Neural progenitor cell (in vitro differentiated cells): ENCODE measurements at regions not wholly inside any gene's neighbourhood (a gene's known extent, or its start where the extent isn't known, plus 50 kb on each side); places are given as distances from the start of the nearest gene placed in this dataset.

Experiments used
- DNase-seq: peaks from one replicate; pipeline ENCODE4 v3.0.0-alpha.2; 2016; ENCODE audit warnings: low spot score
- H2AFZ ChIP-seq: fragments of 200-600 bp; sonication (generic); replicated peaks from 2 replicates; pipeline ENCODE4 v1.6.1; 2016; ENCODE audit warnings: antibody characterized with exemption
- H3F3A ChIP-seq: fragments of 200-600 bp; sonication (generic); 2 replicates; pipeline ENCODE4 v1.6.1; 2016; ENCODE audit warnings: antibody characterized with exemption, low read depth
- H3K27ac ChIP-seq: fragments of 200-600 bp; sonication (generic); 2 replicates; pipeline ENCODE4 v1.5.1; 2016; ENCODE audit warnings: mild to moderate bottlenecking
- H3K27me3 ChIP-seq: fragments of 200-600 bp; sonication (generic); 2 replicates; pipeline ENCODE4 v1.6.1; 2016; ENCODE audit warnings: mild to moderate bottlenecking, moderate library complexity
- H3K36me3 ChIP-seq: fragments of 200-600 bp; sonication (generic); 2 replicates; pipeline ENCODE4 v1.5.1; 2016
- H3K4me1 ChIP-seq: fragments of 200-600 bp; sonication (generic); 2 replicates; pipeline ENCODE4 v1.6.1; 2016; ENCODE audit warnings: mixed run types
- H3K4me2 ChIP-seq: fragments of 200-600 bp; sonication (generic); 2 replicates; pipeline ENCODE4 v1.6.1; 2016
- H3K4me3 ChIP-seq: fragments of 200-600 bp; sonication (generic); 2 replicates; pipeline ENCODE4 v1.5.1; 2016
- H3K79me2 ChIP-seq: fragments of 200-600 bp; sonication (generic); 2 replicates; pipeline ENCODE4 v1.6.1; 2016; ENCODE audit warnings: low read depth
- H3K9ac ChIP-seq: fragments of 200-600 bp; sonication (generic); 2 replicates; pipeline ENCODE4 v1.6.1; 2016
- H3K9me3 ChIP-seq: fragments of 200-600 bp; sonication (generic); 2 replicates; pipeline ENCODE4 v1.5.1; 2016; ENCODE audit warnings: low read depth
- H4K20me1 ChIP-seq: fragments of 200-600 bp; sonication (generic); 2 replicates; pipeline ENCODE4 v1.6.1; 2016; ENCODE audit warnings: low read depth
- H3K27ac Mint-ChIP-seq: 3 replicates; pipeline ENCODE4 v1.8.0; 2021; ENCODE audit warnings: mixed read lengths
- H3K27me3 Mint-ChIP-seq: 2 replicates; pipeline ENCODE4 v1.8.0; 2022; ENCODE audit warnings: low read depth, mild to moderate bottlenecking, inconsistent platforms, moderate library complexity, mixed read lengths; ENCODE audit not compliant: insufficient read depth
- H3K36me3 Mint-ChIP-seq: 3 replicates; pipeline ENCODE4 v1.8.0; 2021; ENCODE audit warnings: mixed read lengths
- H3K4me1 Mint-ChIP-seq: 3 replicates; pipeline ENCODE4 v1.8.0; 2021; ENCODE audit warnings: mixed read lengths
- H3K4me3 Mint-ChIP-seq: 3 replicates; pipeline ENCODE4 v1.8.0; 2021; ENCODE audit warnings: mild to moderate bottlenecking, moderate library complexity, mixed read lengths
- H3K9me3 Mint-ChIP-seq: 3 replicates; pipeline ENCODE4 v1.8.0; 2020; ENCODE audit warnings: mixed read lengths
- EZH2 ChIP-seq: fragments of 200-600 bp; sonication (generic); IDR thresholded peaks from 2 replicates; pipeline ENCODE4 v1.6.1; 2017; ENCODE audit warnings: antibody characterized with exemption, mild to moderate bottlenecking, moderate library complexity
- EZH2phosphoT487 ChIP-seq: fragments of 200-600 bp; sonication (generic); IDR thresholded peaks from 2 replicates; pipeline ENCODE4 v1.6.1; 2017; ENCODE audit warnings: antibody characterized with exemption
- TF ChIP-seq, protein P1 (sequence below): fragments of 200-600 bp; sonication (generic); IDR thresholded peaks from 2 replicates; pipeline ENCODE4 v1.5.1; 2017; ENCODE audit warnings: antibody characterized with exemption, mild to moderate bottlenecking

DNA sequence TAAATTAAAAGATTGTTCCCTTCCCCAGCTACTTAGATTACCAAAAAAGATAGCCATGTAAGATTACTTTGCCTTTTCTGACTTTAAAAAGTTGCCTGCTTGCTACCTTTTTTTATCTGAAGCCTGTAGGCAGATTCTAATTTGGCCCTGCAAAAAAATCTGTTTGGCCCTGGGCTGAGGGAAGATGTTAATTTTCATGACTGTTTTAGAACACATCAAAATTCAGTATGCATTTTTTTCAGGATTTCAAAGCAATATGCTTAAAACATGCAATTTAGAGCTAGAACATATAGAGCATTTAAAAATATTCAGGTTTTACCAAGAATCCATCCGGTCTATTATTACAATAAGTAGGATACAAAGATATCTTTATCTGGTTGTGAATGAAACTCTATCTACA, 563.6 kb downstream of the NR2F1-AS1 start:
- Mint-ChIP-seq H3K27ac (no peak overlapping the region), H3K4me1 (no peaks in the 10 kb centered on the region), H3K9me3 (peaks cover 2% of the 10 kb centered on the region), H3K4me3 (no peak overlapping the region), H3K27me3 (no peaks in the 10 kb centered on the region), H3K36me3 (no peaks in the 10 kb centered on the region)
- Histone ChIP-seq H4K20me1 (no peaks in the 10 kb centered on the region), H3K27me3 (no peaks in the 10 kb centered on the region), H3K9me3 (no peaks in the 10 kb centered on the region), H3K36me3 (no peaks in the 10 kb centered on the region), H3K27ac (no peak overlapping the region), H3K79me2 (no peaks in the 10 kb centered on the region), H3K4me3 (no peak overlapping the region), H3K9ac (no peak overlapping the region), H3F3A (no peaks in the 10 kb centered on the region), H3K4me2 (no peak overlapping the region), H3K4me1 (peaks cover 9% of the 10 kb centered on the region), H2AFZ (no peak overlapping the region)
- no peak for DNase-seq
- TF ChIP-seq EZH2 = no peak

DNA sequence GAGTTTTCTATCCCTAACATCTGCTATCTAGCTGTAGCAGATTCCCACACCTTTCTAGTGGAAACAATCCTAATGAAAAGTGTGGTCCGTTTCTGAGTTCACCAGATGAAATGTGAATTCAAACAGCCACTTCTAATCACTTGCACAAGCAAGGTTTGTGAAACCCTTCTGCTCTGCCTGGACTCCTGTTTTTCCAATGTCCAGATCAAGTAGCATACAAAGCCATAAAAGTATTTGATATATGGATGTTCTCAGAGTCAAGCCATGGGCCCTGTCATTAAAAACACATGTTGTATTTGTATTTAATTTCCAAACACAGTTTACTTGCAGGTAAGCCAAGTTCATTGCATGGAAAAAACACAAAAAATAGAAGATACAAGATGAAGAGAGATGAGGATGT, 570.4 kb downstream of the NR2F1-AS1 start:
- TF ChIP-seq, protein P1, sequence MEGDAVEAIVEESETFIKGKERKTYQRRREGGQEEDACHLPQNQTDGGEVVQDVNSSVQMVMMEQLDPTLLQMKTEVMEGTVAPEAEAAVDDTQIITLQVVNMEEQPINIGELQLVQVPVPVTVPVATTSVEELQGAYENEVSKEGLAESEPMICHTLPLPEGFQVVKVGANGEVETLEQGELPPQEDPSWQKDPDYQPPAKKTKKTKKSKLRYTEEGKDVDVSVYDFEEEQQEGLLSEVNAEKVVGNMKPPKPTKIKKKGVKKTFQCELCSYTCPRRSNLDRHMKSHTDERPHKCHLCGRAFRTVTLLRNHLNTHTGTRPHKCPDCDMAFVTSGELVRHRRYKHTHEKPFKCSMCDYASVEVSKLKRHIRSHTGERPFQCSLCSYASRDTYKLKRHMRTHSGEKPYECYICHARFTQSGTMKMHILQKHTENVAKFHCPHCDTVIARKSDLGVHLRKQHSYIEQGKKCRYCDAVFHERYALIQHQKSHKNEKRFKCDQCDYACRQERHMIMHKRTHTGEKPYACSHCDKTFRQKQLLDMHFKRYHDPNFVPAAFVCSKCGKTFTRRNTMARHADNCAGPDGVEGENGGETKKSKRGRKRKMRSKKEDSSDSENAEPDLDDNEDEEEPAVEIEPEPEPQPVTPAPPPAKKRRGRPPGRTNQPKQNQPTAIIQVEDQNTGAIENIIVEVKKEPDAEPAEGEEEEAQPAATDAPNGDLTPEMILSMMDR = no peak
- TF ChIP-seq EZH2phosphoT487 = no peak
- TF ChIP-seq EZH2 = no peak
- no peaks in the 10 kb centered on the region for H3K27me3 ChIP-seq

DNA sequence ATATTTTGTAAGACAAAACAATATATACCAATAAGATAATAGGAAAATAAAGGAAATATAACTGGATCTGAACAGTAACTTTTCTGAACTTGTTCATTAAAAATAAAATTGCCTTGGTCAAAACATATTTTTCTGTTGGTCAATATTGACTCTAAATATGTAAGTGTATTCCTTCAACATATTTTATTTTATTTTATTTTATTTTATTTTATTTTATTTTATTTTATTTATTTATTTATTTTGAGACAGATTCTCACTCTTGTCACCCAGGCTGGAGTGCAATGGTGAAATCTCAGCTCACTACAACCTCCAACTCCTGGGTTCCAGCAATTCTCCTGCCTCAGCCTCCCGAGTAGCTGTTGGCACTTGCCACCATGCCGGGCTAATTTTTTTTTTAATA, 571.0 kb downstream of the NR2F1-AS1 start:
- Histone ChIP-seq H3K4me3 (no peak overlapping the region), H3K9ac (no peak overlapping the region), H4K20me1 (no peaks in the 10 kb centered on the region), H3K27ac (no peak overlapping the region), H3F3A (no peaks in the 10 kb centered on the region), H3K9me3 (no peaks in the 10 kb centered on the region), H3K27me3 (no peaks in the 10 kb centered on the region), H2AFZ (no peak overlapping the region), H3K79me2 (no peaks in the 10 kb centered on the region), H3K36me3 (no peaks in the 10 kb centered on the region), H3K4me1 (no peaks in the 10 kb centered on the region), H3K4me2 (no peak overlapping the region)
- H3K9me3 Mint-ChIP-seq = peaks cover 9% of the 10 kb centered on the region
- TF ChIP-seq, protein P1 = no peak
- no peak for TF ChIP-seq EZH2
- TF ChIP-seq EZH2phosphoT487 = no peak
- H3K27me3 Mint-ChIP-seq = no peaks in the 10 kb centered on the region
- H3K36me3 Mint-ChIP-seq = no peaks in the 10 kb centered on the region
- no peak overlapping the region for H3K4me3 Mint-ChIP-seq
- no peaks in the 10 kb centered on the region for H3K4me1 Mint-ChIP-seq
- H3K27ac Mint-ChIP-seq = no peak overlapping the region
- no peak for DNase-seq

More for the DNA sequence above, 570.4 kb downstream of the NR2F1-AS1 start:
- DNase-seq = no peak
- Mint-ChIP-seq H3K27me3 (no peaks in the 10 kb centered on the region), H3K4me1 (no peaks in the 10 kb centered on the region), H3K4me3 (no peak overlapping the region), H3K36me3 (no peaks in the 10 kb centered on the region), H3K9me3 (peaks cover 9% of the 10 kb centered on the region), H3K27ac (no peak overlapping the region)
- Histone ChIP-seq H3K79me2 (no peaks in the 10 kb centered on the region), H3F3A (no peaks in the 10 kb centered on the region), H3K4me2 (no peak overlapping the region), H3K4me1 (no peaks in the 10 kb centered on the region), H3K36me3 (no peaks in the 10 kb centered on the region), H3K4me3 (no peak overlapping the region), H4K20me1 (no peaks in the 10 kb centered on the region), H3K9me3 (no peaks in the 10 kb centered on the region), H3K9ac (no peak overlapping the region), H3K27ac (no peak overlapping the region), H2AFZ (no peak overlapping the region)

DNA sequence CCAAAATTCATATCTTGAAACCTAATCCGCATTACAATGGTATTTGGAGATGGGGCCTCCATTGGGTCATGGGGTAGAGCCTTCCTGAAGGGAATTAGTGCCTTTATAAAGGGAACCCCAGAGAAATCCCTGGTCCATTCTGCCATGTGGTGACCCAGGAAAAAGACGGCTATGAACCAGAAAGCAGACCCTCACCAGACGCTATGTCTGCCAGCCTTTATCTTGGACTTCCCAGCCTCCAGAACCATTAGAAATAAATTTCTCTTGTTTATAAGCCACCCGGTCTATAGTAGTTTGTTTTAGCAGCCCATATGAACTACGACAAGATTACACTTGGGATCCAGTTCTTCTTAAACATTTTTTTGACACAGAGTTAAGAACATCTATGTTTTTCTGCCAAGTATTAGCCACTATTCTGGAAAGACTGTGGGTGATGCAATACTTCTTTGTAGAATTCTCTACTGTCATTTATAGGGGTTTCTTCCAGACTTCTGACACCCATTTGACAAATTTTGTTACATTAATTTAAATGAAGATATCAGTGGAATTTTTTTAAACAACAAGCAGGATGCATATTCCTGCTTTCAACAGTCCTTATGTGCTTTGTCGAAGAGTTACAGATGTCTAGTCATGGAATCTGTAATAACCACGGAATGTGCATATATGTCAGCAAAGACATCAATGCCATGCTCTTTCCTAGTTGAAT, 572.4 kb downstream of the NR2F1-AS1 start:
- no peak overlapping the region for H3K27ac ChIP-seq
- no peaks in the 10 kb centered on the region for H3K9me3 ChIP-seq
- H3K4me3 ChIP-seq = no peak overlapping the region
- no peak overlapping the region for H2AFZ ChIP-seq
- no peaks in the 10 kb centered on the region for H3K79me2 ChIP-seq
- Mint-ChIP-seq H3K9me3 (peaks cover 7% of the 10 kb centered on the region), H3K36me3 (no peaks in the 10 kb centered on the region), H3K27ac (no peak overlapping the region), H3K4me3 (no peak overlapping the region), H3K27me3 (no peaks in the 10 kb centered on the region), H3K4me1 (no peaks in the 10 kb centered on the region)
- TF ChIP-seq, protein P1 = no peak
- no peak for TF ChIP-seq EZH2
- no peak for TF ChIP-seq EZH2phosphoT487
- H3K36me3 ChIP-seq = no peaks in the 10 kb centered on the region
- H3K9ac ChIP-seq = no peak overlapping the region
- H3F3A ChIP-seq = no peaks in the 10 kb centered on the region
- no peaks in the 10 kb centered on the region for H3K27me3 ChIP-seq
- no peak overlapping the region for H3K4me2 ChIP-seq
- no peaks in the 10 kb centered on the region for H3K4me1 ChIP-seq
- DNase-seq = no peak
- no peaks in the 10 kb centered on the region for H4K20me1 ChIP-seq
